HEK293 (cell line): ENCODE measurements at regions not wholly inside any gene's neighbourhood (a gene's known extent, or its start where the extent isn't known, plus 50 kb on each side); places are given as distances from the start of the nearest gene placed in this dataset.

Experiments used
- CTCF ChIA-PET: fragments of 350-600 bp; formaldehyde crosslinking; extraction: SDS; loops from one replicate; lab custom pipeline; 2021; ENCODE audit warnings: antibody characterized with exemption; lab: Yijun Ruan, JAX
- POLR2A ChIA-PET: fragments of 300-600 bp; formaldehyde crosslinking; extraction: SDS; loops from one replicate; lab custom pipeline; 2020; ENCODE audit warnings: antibody characterized with exemption, inconsistent platforms; lab: Yijun Ruan, JAX
- H3K27ac ChIP-seq: fragments of 200-500 bp; sonication (Bioruptor generic); 2 replicates; pipeline ENCODE4 v1.5.1; 2014; ENCODE audit warnings: low read depth, low read length, control low read depth, inconsistent platforms; ENCODE audit errors: extremely low read depth
- H3K36me3 ChIP-seq, 2 experiments: fragments of 200-500 bp in 1 of 2; sonication (Bioruptor generic) in 1 of 2; 1 replicate in 1 of 2; 2 replicates in 1 of 2; pipeline ENCODE4 v1.5.1; 2014 to 2017; ENCODE audit warnings: inconsistent platforms in 2 of 2, low read length in 2 of 2; ENCODE audit not compliant: control insufficient read depth in 2 of 2, insufficient read depth in 1 of 2
- H3K4me1 ChIP-seq: fragments of 200-500 bp; sonication (Bioruptor generic); 2 replicates; pipeline ENCODE4 v1.5.1; 2014; ENCODE audit warnings: mild to moderate bottlenecking, low read length, inconsistent platforms; ENCODE audit not compliant: control insufficient read depth, insufficient read depth
- H3K4me3 ChIP-seq: 2 replicates; pipeline ENCODE4 v1.5.1; 2011; ENCODE audit warnings: low read depth, mild to moderate bottlenecking, control low read depth, low read length, moderate library complexity
- H3K9me3 ChIP-seq: fragments of 200-500 bp; sonication (Bioruptor generic); 2 replicates; pipeline ENCODE4 v1.5.1; 2014; ENCODE audit warnings: low read depth, low read length, inconsistent platforms; ENCODE audit not compliant: control insufficient read depth, insufficient read depth
- GLI4 ChIP-seq: fragments of 450-650 bp; formaldehyde crosslinking; IDR thresholded peaks from 2 replicates; pipeline ENCODE4 v1.5.1; 2016; ENCODE audit warnings: missing biosample characterization, missing genetic modification characterization
- KLF1 ChIP-seq: fragments of 450-650 bp; formaldehyde crosslinking; IDR thresholded peaks from 2 replicates; pipeline ENCODE4 v1.5.1; 2016; ENCODE audit warnings: missing biosample characterization, missing genetic modification characterization
- KLF10 ChIP-seq: fragments of 450-650 bp; IDR thresholded peaks from 2 replicates; pipeline ENCODE4 v1.5.1; 2018; ENCODE audit warnings: missing biosample characterization, mild to moderate bottlenecking, missing genetic modification characterization
- OSR2 ChIP-seq: fragments of 450-650 bp; formaldehyde crosslinking; IDR thresholded peaks from 2 replicates; pipeline ENCODE4 v1.5.1; 2016; ENCODE audit warnings: missing biosample characterization, missing genetic modification characterization
- PBX3 ChIP-seq: sonication (generic); formaldehyde crosslinking; IDR thresholded peaks from 2 replicates; pipeline ENCODE4 v1.8.1; 2022; ENCODE audit warnings: mild to moderate bottlenecking, moderate library complexity, missing genetic modification reagents
- SCRT2 ChIP-seq: fragments of 450-650 bp; formaldehyde crosslinking; IDR thresholded peaks from 2 replicates; pipeline ENCODE4 v1.5.1; 2016; ENCODE audit warnings: missing biosample characterization, missing genetic modification characterization
- SP3 ChIP-seq: fragments of 450-650 bp; formaldehyde crosslinking; IDR thresholded peaks from 2 replicates; pipeline ENCODE4 v1.5.1; 2016; ENCODE audit warnings: missing biosample characterization, missing genetic modification characterization
- ZNF19 ChIP-seq: fragments of 450-650 bp; formaldehyde crosslinking; IDR thresholded peaks from 2 replicates; pipeline ENCODE4; 2016; ENCODE audit warnings: missing biosample characterization, missing genetic modification characterization, low read depth
- ZNF24 ChIP-seq: fragments of 450-650 bp; formaldehyde crosslinking; IDR thresholded peaks from 2 replicates; pipeline ENCODE4 v1.5.1; 2016; ENCODE audit warnings: missing biosample characterization, missing genetic modification characterization
- ZNF248 ChIP-seq: fragments of 450-650 bp; formaldehyde crosslinking; IDR thresholded peaks from 2 replicates; pipeline ENCODE4 v1.5.1; 2017; ENCODE audit warnings: missing biosample characterization, missing genetic modification characterization
- ZNF341 ChIP-seq: fragments of 450-650 bp; formaldehyde crosslinking; IDR thresholded peaks from 2 replicates; pipeline ENCODE4; 2016; ENCODE audit warnings: low read depth, missing biosample characterization, missing genetic modification characterization
- ZNF362 ChIP-seq: fragments of 450-650 bp; formaldehyde crosslinking; IDR thresholded peaks from 2 replicates; pipeline ENCODE4 v1.5.1; 2016; ENCODE audit warnings: missing biosample characterization, missing genetic modification characterization
- ZNF37A ChIP-seq: fragments of 450-650 bp; IDR thresholded peaks from 2 replicates; pipeline ENCODE4 v1.5.1; 2018; ENCODE audit warnings: missing biosample characterization, missing genetic modification characterization
- ZNF394 ChIP-seq: fragments of 450-650 bp; formaldehyde crosslinking; IDR thresholded peaks from 2 replicates; pipeline ENCODE4 v1.5.1; 2016; ENCODE audit warnings: missing biosample characterization, missing genetic modification characterization, mild to moderate bottlenecking, moderate library complexity, borderline replicate concordance
- ZNF707 ChIP-seq: fragments of 450-650 bp; formaldehyde crosslinking; IDR thresholded peaks from 2 replicates; pipeline ENCODE4 v1.5.1; 2016; ENCODE audit warnings: missing biosample characterization, missing genetic modification characterization
- ZNF843 ChIP-seq: fragments of 450-650 bp; formaldehyde crosslinking; IDR thresholded peaks from 2 replicates; pipeline ENCODE4 v1.5.1; 2016; ENCODE audit warnings: missing biosample characterization, missing genetic modification characterization
- TF ChIP-seq, protein P1 (sequence below): fragments of 450-650 bp; formaldehyde crosslinking; IDR thresholded peaks from 2 replicates; pipeline ENCODE4 v1.5.1; 2016; ENCODE audit warnings: missing biosample characterization, missing genetic modification characterization
- TF ChIP-seq, protein P2 (sequence below): fragments of 450-650 bp; formaldehyde crosslinking; IDR thresholded peaks from 2 replicates; pipeline ENCODE4 v1.5.1; 2017; ENCODE audit warnings: missing biosample characterization, missing genetic modification characterization
- TF ChIP-seq, protein P3 (sequence below): fragments of 450-650 bp; formaldehyde crosslinking; IDR thresholded peaks from 2 replicates; pipeline ENCODE4 v1.5.1; 2016; ENCODE audit warnings: missing biosample characterization, missing genetic modification characterization, low read depth
- TF ChIP-seq, protein P4 (sequence below): fragments of 450-650 bp; formaldehyde crosslinking; IDR thresholded peaks from 2 replicates; pipeline ENCODE4 v1.5.1; 2016; ENCODE audit warnings: missing biosample characterization, missing genetic modification characterization

DNA sequence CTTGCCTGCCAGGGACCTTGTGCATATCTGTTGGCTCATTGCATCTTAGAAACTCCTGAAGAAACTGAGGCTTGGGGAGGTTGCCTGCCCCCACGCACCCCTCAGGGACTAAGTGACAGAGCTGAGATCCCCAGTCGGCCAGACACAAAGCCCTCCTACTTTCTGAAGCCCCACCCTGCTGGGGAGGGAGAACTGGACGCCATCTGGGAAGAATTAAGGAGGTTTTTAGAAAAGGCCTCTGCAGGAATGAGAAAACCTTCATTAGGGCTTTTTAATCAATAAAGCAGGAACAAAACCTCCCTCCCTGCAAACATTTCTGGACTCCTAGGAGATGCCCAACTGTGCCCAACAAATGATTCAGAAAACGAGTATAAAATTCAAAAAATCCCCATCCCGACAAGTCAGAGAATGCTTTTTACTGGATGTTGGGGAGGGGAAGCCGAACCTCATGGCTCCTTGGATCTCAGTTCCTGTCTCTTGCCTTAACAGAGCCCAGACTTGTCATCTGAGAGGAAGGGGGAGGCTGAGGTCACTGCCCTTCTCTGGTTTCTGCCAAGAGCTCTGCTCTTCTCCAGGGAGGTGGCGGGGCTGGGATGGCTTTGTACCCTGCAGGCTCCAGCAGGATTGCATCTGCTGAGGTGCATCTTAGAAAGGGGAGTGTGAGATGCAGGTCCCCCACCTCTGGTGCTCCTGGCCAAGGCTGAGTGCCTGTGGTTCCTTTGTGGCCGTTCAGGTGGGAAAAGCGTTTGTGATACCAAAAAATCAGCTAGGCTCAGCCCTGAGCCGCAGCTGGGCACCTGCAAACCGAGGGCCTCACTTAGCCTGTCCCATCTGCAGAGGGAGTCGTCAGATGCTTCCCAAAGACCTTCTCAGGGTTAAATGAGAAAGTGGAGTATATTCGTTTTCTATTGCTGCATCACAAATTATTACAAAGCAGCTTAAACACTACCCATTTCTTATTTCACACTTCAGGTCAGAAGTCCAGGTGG, 142.4 kb downstream of the ZFP36L2 start:
- H3K4me3 ChIP-seq = no peak overlapping the region
- no peaks in the 10 kb centered on the region for H3K4me1 ChIP-seq
- H3K27ac ChIP-seq = no peak overlapping the region
- TF ChIP-seq SP3 (no peak), ZNF394 (tag by site-specific recombination) (no peak), KLF1 (tag by site-specific recombination) (no peak)
- no peaks in the 10 kb centered on the region for H3K36me3 ChIP-seq
- ChIA-PET CTCF (interaction anchor here (0.7 kb wide), 1 partner anchor 119 kb away, joined by 3 read pairs; no protein-coding TSS in a partner anchor), POLR2A (no interaction called here)
- H3K9me3 ChIP-seq = no peaks in the 10 kb centered on the region

GRCh38 chr2:43082903-43083677, 143.3 kb downstream of the ZFP36L2 start:
- ChIA-PET POLR2A (no interaction called here), CTCF (interaction anchor here (0.6 to 0.7 kb wide), 3 partner anchors 9 to 154 kb away, joined by 3 read pairs; no protein-coding TSS in a partner anchor)
- Histone ChIP-seq H3K27ac (no peak overlapping the region), H3K9me3 (no peaks in the 10 kb centered on the region), H3K4me3 (no peak overlapping the region), H3K4me1 (no peaks in the 10 kb centered on the region), H3K36me3 (no peaks in the 10 kb centered on the region)
- TF ChIP-seq ZNF24 (tag by site-specific recombination) (no peak), ZNF37A (no peak), KLF10 (tag by site-specific recombination) (no peak), PBX3 (CRISPR knock-in tag) (no peak), ZNF341 (tag by site-specific recombination) (no peak), OSR2 (tag by site-specific recombination) (no peak), ZNF362 (tag by site-specific recombination) (no peak), SCRT2 (no peak), ZNF707 (tag by site-specific recombination) (no peak), GLI4 (tag by site-specific recombination) (no peak), ZNF19 (tag by site-specific recombination) (no peak), ZNF248 (tag by site-specific recombination) (no peak), ZNF843 (tag by site-specific recombination) (no peak)
- TF ChIP-seq, protein P1, sequence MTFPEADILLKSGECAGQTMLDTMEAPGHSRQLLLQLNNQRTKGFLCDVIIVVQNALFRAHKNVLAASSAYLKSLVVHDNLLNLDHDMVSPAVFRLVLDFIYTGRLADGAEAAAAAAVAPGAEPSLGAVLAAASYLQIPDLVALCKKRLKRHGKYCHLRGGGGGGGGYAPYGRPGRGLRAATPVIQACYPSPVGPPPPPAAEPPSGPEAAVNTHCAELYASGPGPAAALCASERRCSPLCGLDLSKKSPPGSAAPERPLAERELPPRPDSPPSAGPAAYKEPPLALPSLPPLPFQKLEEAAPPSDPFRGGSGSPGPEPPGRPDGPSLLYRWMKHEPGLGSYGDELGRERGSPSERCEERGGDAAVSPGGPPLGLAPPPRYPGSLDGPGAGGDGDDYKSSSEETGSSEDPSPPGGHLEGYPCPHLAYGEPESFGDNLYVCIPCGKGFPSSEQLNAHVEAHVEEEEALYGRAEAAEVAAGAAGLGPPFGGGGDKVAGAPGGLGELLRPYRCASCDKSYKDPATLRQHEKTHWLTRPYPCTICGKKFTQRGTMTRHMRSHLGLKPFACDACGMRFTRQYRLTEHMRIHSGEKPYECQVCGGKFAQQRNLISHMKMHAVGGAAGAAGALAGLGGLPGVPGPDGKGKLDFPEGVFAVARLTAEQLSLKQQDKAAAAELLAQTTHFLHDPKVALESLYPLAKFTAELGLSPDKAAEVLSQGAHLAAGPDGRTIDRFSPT (tag by site-specific recombination) = no peak
- TF ChIP-seq, protein P2, sequence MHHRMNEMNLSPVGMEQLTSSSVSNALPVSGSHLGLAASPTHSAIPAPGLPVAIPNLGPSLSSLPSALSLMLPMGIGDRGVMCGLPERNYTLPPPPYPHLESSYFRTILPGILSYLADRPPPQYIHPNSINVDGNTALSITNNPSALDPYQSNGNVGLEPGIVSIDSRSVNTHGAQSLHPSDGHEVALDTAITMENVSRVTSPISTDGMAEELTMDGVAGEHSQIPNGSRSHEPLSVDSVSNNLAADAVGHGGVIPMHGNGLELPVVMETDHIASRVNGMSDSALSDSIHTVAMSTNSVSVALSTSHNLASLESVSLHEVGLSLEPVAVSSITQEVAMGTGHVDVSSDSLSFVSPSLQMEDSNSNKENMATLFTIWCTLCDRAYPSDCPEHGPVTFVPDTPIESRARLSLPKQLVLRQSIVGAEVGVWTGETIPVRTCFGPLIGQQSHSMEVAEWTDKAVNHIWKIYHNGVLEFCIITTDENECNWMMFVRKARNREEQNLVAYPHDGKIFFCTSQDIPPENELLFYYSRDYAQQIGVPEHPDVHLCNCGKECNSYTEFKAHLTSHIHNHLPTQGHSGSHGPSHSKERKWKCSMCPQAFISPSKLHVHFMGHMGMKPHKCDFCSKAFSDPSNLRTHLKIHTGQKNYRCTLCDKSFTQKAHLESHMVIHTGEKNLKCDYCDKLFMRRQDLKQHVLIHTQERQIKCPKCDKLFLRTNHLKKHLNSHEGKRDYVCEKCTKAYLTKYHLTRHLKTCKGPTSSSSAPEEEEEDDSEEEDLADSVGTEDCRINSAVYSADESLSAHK (tag by site-specific recombination) = no peak
- TF ChIP-seq, protein P3, sequence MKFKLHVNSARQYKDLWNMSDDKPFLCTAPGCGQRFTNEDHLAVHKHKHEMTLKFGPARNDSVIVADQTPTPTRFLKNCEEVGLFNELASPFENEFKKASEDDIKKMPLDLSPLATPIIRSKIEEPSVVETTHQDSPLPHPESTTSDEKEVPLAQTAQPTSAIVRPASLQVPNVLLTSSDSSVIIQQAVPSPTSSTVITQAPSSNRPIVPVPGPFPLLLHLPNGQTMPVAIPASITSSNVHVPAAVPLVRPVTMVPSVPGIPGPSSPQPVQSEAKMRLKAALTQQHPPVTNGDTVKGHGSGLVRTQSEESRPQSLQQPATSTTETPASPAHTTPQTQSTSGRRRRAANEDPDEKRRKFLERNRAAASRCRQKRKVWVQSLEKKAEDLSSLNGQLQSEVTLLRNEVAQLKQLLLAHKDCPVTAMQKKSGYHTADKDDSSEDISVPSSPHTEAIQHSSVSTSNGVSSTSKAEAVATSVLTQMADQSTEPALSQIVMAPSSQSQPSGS (tag by site-specific recombination) = no peak
- TF ChIP-seq, protein P4, sequence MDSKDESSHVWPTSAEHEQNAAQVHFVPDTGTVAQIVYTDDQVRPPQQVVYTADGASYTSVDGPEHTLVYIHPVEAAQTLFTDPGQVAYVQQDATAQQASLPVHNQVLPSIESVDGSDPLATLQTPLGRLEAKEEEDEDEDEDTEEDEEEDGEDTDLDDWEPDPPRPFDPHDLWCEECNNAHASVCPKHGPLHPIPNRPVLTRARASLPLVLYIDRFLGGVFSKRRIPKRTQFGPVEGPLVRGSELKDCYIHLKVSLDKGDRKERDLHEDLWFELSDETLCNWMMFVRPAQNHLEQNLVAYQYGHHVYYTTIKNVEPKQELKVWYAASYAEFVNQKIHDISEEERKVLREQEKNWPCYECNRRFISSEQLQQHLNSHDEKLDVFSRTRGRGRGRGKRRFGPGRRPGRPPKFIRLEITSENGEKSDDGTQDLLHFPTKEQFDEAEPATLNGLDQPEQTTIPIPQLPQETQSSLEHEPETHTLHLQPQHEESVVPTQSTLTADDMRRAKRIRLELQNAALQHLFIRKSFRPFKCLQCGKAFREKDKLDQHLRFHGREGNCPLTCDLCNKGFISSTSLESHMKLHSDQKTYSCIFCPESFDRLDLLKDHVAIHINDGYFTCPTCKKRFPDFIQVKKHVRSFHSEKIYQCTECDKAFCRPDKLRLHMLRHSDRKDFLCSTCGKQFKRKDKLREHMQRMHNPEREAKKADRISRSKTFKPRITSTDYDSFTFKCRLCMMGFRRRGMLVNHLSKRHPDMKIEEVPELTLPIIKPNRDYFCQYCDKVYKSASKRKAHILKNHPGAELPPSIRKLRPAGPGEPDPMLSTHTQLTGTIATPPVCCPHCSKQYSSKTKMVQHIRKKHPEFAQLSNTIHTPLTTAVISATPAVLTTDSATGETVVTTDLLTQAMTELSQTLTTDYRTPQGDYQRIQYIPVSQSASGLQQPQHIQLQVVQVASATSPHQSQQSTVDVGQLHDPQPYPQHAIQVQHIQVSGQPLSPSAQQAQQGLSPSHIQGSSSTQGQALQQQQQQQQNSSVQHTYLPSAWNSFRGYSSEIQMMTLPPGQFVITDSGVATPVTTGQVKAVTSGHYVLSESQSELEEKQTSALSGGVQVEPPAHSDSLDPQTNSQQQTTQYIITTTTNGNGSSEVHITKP (tag by site-specific recombination) = no peak
